ENCODE measurements at regions not wholly inside any gene's neighbourhood (a gene's known extent, or its start where the extent isn't known, plus 50 kb on each side); places are given as distances from the start of the nearest gene placed in this dataset.

DNA sequence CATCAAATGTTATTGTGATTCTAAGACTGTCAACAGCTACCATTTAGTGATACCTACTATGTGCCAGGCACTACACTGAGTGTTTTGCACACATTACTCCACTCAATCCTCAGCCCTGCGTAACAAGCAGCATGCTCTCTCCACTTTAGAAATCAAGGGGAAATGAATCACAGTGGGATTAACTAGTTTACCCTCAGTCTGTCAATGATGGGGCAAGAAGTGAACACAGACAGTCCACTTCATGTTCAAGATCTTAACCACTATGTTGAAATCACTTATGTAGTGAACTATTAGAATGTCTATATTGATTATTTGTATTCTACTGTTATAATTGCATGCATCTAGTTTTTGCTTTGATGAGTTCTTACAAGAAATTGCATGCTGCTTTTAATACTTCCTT is 165.3 kb downstream of the LTN1 start:
- WGBS, 2 donors, result 74 to 76% methylated on average over 1 of the region's 1 CpG
- H3K27me3 ChIP-seq (ENCODE audit: control insufficient read depth in 3 of 3, insufficient read depth in 3 of 3, low read length in 2 of 3), result no peaks in the 10 kb centered on the region
- H3K9me3 ChIP-seq (ENCODE audit: control insufficient read depth in 4 of 4, insufficient read depth in 3 of 4, low read length in 3 of 4), result no peaks in the 10 kb centered on the region
- no peak overlapping the region for H3K9ac ChIP-seq (ENCODE audit: insufficient read depth in 1 of 2, low read length in 2 of 2)
- H3K27ac ChIP-seq (ENCODE audit: low read depth in 1 of 2, low read length in 1 of 2), result no peak overlapping the region
- ATAC-seq (ENCODE audit: insufficient read depth, low FRiP score), result no peak
- H3K4me1 ChIP-seq (ENCODE audit: control insufficient read depth in 5 of 5, insufficient read depth in 5 of 5, low read length in 5 of 5), result peaks cover 0 to 39% (median 21%) of the 10 kb centered on the region in 5 donors
- H3K4me3 ChIP-seq, result no peak overlapping the region
- no peaks in the 10 kb centered on the region for H3K36me3 ChIP-seq (ENCODE audit: control insufficient read depth in 4 of 4, insufficient read depth in 4 of 4, low read length in 4 of 4)
- DNase-seq, result no peak
- TF ChIP-seq, protein P1, sequence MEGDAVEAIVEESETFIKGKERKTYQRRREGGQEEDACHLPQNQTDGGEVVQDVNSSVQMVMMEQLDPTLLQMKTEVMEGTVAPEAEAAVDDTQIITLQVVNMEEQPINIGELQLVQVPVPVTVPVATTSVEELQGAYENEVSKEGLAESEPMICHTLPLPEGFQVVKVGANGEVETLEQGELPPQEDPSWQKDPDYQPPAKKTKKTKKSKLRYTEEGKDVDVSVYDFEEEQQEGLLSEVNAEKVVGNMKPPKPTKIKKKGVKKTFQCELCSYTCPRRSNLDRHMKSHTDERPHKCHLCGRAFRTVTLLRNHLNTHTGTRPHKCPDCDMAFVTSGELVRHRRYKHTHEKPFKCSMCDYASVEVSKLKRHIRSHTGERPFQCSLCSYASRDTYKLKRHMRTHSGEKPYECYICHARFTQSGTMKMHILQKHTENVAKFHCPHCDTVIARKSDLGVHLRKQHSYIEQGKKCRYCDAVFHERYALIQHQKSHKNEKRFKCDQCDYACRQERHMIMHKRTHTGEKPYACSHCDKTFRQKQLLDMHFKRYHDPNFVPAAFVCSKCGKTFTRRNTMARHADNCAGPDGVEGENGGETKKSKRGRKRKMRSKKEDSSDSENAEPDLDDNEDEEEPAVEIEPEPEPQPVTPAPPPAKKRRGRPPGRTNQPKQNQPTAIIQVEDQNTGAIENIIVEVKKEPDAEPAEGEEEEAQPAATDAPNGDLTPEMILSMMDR (IDR thresholded peaks at IDR 0.05; ENCODE audit: control extremely low read depth, extremely low read depth), result no peak

DNA sequence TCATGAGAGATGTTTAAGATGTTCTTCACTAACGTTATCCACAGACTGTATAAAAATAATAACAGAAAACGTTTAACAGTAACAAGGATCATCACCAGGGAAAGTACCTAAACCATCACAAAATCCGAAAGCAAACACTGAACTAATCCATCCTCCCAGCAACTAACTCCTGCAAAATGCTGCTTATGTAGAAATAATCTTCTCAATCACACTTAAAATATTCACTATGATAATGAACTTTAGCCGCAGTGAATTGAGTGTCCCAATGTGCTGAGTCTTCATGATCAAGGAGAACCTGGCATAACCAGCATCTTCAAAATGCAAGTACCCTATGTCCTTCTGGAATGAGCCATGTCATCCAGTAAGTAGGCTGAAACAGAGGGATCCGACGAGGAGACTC is 166.1 kb downstream of the LTN1 start:
- no peak for DNase-seq
- no peak for ATAC-seq (ENCODE audit: insufficient read depth, low FRiP score)
- no peak overlapping the region for H3K9ac ChIP-seq (ENCODE audit: insufficient read depth in 1 of 2, low read length in 2 of 2)
- no peak overlapping the region for H3K4me3 ChIP-seq
- H3K27ac ChIP-seq (ENCODE audit: low read depth in 1 of 2, low read length in 1 of 2), result no peak overlapping the region
- H3K9me3 ChIP-seq (ENCODE audit: control insufficient read depth in 4 of 4, insufficient read depth in 3 of 4, low read length in 3 of 4), result no peaks in the 10 kb centered on the region
- TF ChIP-seq, protein P1 (IDR thresholded peaks at IDR 0.05; ENCODE audit: control extremely low read depth, extremely low read depth), result no peak
- H3K4me1 ChIP-seq (ENCODE audit: control insufficient read depth in 5 of 5, insufficient read depth in 5 of 5, low read length in 5 of 5), result peaks cover 0 to 46% (median 21%) of the 10 kb centered on the region in 5 donors
- WGBS, 2 donors, result 81 to 92% methylated on average over 6 of the region's 6 CpGs
- no peaks in the 10 kb centered on the region for H3K36me3 ChIP-seq (ENCODE audit: control insufficient read depth in 4 of 4, insufficient read depth in 4 of 4, low read length in 4 of 4)
- no peaks in the 10 kb centered on the region for H3K27me3 ChIP-seq (ENCODE audit: control insufficient read depth in 3 of 3, insufficient read depth in 3 of 3, low read length in 2 of 3)

DNA sequence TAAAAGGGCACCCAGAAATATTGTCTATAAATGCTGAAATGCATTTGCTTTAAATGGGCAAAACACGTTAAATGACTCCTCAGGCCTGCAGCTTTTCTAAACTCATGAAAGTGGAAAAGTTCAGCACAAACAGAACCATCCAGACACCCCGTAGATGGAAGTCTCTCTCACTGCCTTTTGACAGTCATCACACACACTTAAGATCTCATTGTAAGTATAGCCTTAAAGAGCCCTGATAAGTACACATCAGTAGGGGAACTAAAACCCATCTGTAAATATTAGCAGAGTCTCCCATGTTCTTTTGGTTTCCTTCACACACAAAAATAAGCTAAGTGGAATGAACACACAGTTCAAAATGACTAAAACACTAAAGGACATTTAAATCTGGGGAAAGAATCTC is 166.7 kb downstream of the LTN1 start:
- Histone ChIP-seq H3K9me3 (ENCODE audit: control insufficient read depth in 4 of 4, insufficient read depth in 3 of 4, low read length in 3 of 4) (no peaks in the 10 kb centered on the region), H3K27me3 (ENCODE audit: control insufficient read depth in 3 of 3, insufficient read depth in 3 of 3, low read length in 2 of 3) (no peaks in the 10 kb centered on the region), H3K4me1 (ENCODE audit: control insufficient read depth in 5 of 5, insufficient read depth in 5 of 5, low read length in 5 of 5) (peaks cover 0 to 51% (median 21%) of the 10 kb centered on the region in 5 donors), H3K36me3 (ENCODE audit: control insufficient read depth in 4 of 4, insufficient read depth in 4 of 4, low read length in 4 of 4) (no peaks in the 10 kb centered on the region), H3K4me3 (no peak overlapping the region), H3K27ac (ENCODE audit: low read depth in 1 of 2, low read length in 1 of 2) (no peak overlapping the region), H3K9ac (ENCODE audit: insufficient read depth in 1 of 2, low read length in 2 of 2) (no peak overlapping the region)
- ATAC-seq (ENCODE audit: insufficient read depth, low FRiP score) (no peak), DNase-seq (peak in 2 of 3 donors; percentile 42 to 53)
- TF ChIP-seq, protein P1 (IDR thresholded peaks at IDR 0.05; ENCODE audit: control extremely low read depth, extremely low read depth), result no peak
- WGBS, 2 donors, result 68 to 70% methylated on average over 2 of the region's 2 CpGs

DNA sequence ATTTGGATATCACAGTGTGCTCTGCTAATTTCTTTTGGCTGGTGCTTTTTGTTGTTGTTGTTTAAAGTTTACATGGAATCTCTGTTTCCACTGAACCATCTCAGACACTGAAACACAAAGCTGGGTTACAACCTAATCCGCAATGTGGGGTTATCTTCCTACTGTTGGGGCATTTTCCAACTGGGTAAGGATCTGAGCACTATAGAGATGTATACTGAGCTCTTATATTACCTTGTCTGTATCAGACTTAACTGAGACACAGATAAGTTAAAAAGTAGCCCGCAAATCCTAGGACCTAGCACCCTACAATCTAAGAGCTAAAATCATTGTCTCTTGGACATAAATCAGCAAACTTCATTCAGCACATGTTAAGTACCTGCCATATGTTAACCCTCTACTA is 169.2 kb downstream of the LTN1 start:
- Histone ChIP-seq H3K4me1 (ENCODE audit: control insufficient read depth in 5 of 5, insufficient read depth in 5 of 5, low read length in 5 of 5) (peaks cover 0 to 64% (median 21%) of the 10 kb centered on the region in 5 donors), H3K4me3 (no peak overlapping the region), H3K9me3 (ENCODE audit: control insufficient read depth in 4 of 4, insufficient read depth in 3 of 4, low read length in 3 of 4) (no peaks in the 10 kb centered on the region), H3K27ac (ENCODE audit: low read depth in 1 of 2, low read length in 1 of 2) (no peak overlapping the region), H3K36me3 (ENCODE audit: control insufficient read depth in 4 of 4, insufficient read depth in 4 of 4, low read length in 4 of 4) (no peaks in the 10 kb centered on the region), H3K27me3 (ENCODE audit: control insufficient read depth in 3 of 3, insufficient read depth in 3 of 3, low read length in 2 of 3) (no peaks in the 10 kb centered on the region), H3K9ac (ENCODE audit: insufficient read depth in 1 of 2, low read length in 2 of 2) (no peak overlapping the region)
- WGBS, 2 donors, result 83 to 86% methylated on average over 2 of the region's 2 CpGs
- DNase-seq (peak in 1 of 3 donors; percentile 23), ATAC-seq (ENCODE audit: insufficient read depth, low FRiP score) (no peak)
- TF ChIP-seq, protein P1 (IDR thresholded peaks at IDR 0.05; ENCODE audit: control extremely low read depth, extremely low read depth), result no peak

All from lung (tissue), 11 donors.